Peyer's patch (tissue), 4 donors: ENCODE measurements at regions not wholly inside any gene's neighbourhood (a gene's known extent, or its start where the extent isn't known, plus 50 kb on each side); places are given as distances from the start of the nearest gene placed in this dataset.

Experiments
- DNase-seq, 3 donors: peaks; one replicate each; pipeline ENCODE4 v3.0.0-alpha.2; 2017 to 2019
- H3K27ac ChIP-seq, 4 donors: fragments of 200-600 bp; sonication (generic); one replicate each; pipeline ENCODE4 v1.5.1; 2016 to 2019
- H3K27me3 ChIP-seq, 2 donors: fragments of 200-600 bp; sonication (generic); one replicate each; pipeline ENCODE4 v1.5.1; 2019
- H3K36me3 ChIP-seq, 3 donors: fragments of 200-600 bp; sonication (generic); one replicate each; pipeline ENCODE4 v1.5.1; 2016 to 2019
- H3K4me1 ChIP-seq, 4 donors: fragments of 200-600 bp; sonication (generic); one replicate each; pipeline ENCODE4 v1.5.1; 2016 to 2019
- H3K4me3 ChIP-seq, 4 donors: fragments of 200-600 bp; sonication (generic); 1 replicate in 3 of 4; 2 replicates in 1 of 4; pipeline ENCODE4 v1.5.1; 2016 to 2019; ENCODE audit warnings: mild to moderate bottlenecking in 1 of 4
- H3K9me3 ChIP-seq, 4 donors: fragments of 200-600 bp; sonication (generic); one replicate each; pipeline ENCODE4 v1.5.1; 2016 to 2019; ENCODE audit warnings: mild to moderate bottlenecking in 1 of 4
- POLR2A ChIP-seq, 2 donors: fragments of 450-650 bp; IDR thresholded peaks; one replicate each; pipeline ENCODE4 v1.5.1; 2017; ENCODE audit warnings: antibody characterized with exemption in 2 of 2, mild to moderate bottlenecking in 2 of 2, moderate library complexity in 2 of 2
- TF ChIP-seq, protein P1 (sequence below), 6 experiments: fragments of 450-650 bp in 4 of 6; fragments of 200-600 bp in 2 of 6; sonication (generic) in 1 of 6; IDR thresholded peaks; one replicate each; pipeline ENCODE4 v1.5.1; 2017 to 2019; ENCODE audit warnings: antibody characterized with exemption in 6 of 6, mild to moderate bottlenecking in 3 of 6, moderate library complexity in 1 of 6

DNA sequence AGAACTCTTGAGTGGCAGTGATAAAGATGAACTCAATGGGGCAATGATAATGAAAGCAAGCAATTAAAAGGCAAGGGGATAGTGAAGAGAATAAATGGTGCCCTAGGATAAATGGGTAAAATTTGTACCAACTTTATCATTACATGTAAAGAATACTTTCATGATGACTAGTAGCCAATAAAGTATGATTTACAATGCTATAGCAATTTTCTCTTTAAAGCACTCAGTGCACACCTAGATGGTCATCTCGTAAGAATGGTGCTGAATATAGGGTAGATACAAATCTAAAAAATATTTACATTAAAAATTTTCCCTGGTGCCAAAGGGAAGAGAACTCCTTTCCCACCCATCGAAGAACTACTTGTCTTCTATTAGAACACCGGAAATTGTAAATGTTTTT, 651.4 kb downstream of the STPG2 start:
- Histone ChIP-seq H3K4me3 (no peak overlapping the region), H3K36me3 (no peaks in the 10 kb centered on the region), H3K27me3 (no peaks in the 10 kb centered on the region), H3K27ac (no peak overlapping the region), H3K9me3 (no peaks in the 10 kb centered on the region), H3K4me1 (no peaks in the 10 kb centered on the region)
- TF ChIP-seq, protein P1, sequence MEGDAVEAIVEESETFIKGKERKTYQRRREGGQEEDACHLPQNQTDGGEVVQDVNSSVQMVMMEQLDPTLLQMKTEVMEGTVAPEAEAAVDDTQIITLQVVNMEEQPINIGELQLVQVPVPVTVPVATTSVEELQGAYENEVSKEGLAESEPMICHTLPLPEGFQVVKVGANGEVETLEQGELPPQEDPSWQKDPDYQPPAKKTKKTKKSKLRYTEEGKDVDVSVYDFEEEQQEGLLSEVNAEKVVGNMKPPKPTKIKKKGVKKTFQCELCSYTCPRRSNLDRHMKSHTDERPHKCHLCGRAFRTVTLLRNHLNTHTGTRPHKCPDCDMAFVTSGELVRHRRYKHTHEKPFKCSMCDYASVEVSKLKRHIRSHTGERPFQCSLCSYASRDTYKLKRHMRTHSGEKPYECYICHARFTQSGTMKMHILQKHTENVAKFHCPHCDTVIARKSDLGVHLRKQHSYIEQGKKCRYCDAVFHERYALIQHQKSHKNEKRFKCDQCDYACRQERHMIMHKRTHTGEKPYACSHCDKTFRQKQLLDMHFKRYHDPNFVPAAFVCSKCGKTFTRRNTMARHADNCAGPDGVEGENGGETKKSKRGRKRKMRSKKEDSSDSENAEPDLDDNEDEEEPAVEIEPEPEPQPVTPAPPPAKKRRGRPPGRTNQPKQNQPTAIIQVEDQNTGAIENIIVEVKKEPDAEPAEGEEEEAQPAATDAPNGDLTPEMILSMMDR (IDR thresholded peaks at IDR 0.05) = no peak
- TF ChIP-seq POLR2A (IDR thresholded peaks at IDR 0.05) = no peak
- DNase-seq = no peak

DNA sequence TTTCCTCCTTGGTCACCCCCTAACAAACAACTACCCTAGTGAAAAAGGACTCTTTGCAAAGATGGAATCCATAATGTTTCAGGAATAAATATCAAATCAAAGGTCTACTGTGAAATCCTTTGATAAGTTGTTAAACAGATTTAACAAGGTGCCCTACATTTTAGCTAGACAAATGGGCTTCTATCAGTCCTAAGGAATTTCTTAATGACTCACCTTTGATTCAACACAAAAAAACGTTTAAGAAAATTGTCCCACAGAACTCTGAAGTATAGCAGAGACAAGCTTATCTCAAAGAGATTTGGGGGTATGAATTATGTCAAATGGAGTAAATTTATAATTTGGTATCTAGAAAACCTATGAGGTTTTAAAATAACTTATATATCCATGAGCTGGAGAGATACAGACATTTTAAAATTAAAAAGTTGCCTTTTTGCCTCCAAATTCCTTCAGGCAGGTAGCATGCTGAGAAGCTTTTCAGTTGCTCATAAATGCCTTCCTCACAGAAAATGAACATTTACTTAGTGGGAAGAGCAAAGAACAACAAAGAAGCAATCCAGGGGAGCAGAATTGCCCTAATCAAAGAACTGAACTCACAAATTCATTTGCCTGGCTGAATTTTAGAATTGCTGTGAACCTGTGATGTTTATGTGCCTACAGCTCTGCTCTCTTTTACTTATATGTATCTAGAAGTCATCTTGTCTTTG, 649.3 kb downstream of the STPG2 start:
- no peaks in the 10 kb centered on the region for H3K27me3 ChIP-seq
- no peaks in the 10 kb centered on the region for H3K9me3 ChIP-seq
- TF ChIP-seq, protein P1 (IDR thresholded peaks at IDR 0.05) = no peak
- no peak for TF ChIP-seq POLR2A (IDR thresholded peaks at IDR 0.05)
- H3K4me1 ChIP-seq = no peaks in the 10 kb centered on the region
- H3K36me3 ChIP-seq = no peaks in the 10 kb centered on the region
- H3K27ac ChIP-seq = no peak overlapping the region
- H3K4me3 ChIP-seq = no peak overlapping the region
- no peak for DNase-seq

DNA sequence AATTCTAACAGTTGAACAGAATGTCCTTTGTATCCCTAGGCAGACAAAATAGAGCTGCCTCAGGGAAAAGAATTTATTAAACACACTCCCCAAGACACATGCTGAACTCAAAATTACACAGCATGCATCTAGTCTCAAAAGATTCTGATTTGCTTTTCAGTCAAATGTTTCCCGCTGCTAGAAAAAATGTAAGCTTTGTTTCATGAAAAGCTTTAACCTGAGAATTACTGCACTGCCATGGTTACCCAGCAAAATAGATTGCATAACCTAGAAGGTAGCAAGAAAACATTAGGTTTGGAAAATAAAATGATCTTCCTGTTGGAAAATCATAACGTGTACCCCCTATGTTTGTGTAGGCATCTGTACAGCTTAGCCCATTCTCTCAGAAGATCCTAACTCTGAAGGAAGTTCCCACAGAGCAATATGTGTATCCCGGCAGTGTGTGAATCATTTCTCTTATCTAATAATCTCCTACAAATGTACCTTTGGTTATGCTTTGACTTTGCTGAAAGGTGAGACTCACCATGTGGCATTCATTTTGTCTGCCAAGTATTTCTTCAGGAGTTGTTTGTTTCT, 646.9 kb downstream of the STPG2 start:
- no peak overlapping the region for H3K4me3 ChIP-seq
- no peaks in the 10 kb centered on the region for H3K36me3 ChIP-seq
- no peaks in the 10 kb centered on the region for H3K4me1 ChIP-seq
- no peak for TF ChIP-seq POLR2A (IDR thresholded peaks at IDR 0.05)
- TF ChIP-seq, protein P1 (IDR thresholded peaks at IDR 0.05) = no peak
- H3K27me3 ChIP-seq = no peaks in the 10 kb centered on the region
- no peaks in the 10 kb centered on the region for H3K9me3 ChIP-seq
- H3K27ac ChIP-seq = no peak overlapping the region
- DNase-seq = no peak

DNA sequence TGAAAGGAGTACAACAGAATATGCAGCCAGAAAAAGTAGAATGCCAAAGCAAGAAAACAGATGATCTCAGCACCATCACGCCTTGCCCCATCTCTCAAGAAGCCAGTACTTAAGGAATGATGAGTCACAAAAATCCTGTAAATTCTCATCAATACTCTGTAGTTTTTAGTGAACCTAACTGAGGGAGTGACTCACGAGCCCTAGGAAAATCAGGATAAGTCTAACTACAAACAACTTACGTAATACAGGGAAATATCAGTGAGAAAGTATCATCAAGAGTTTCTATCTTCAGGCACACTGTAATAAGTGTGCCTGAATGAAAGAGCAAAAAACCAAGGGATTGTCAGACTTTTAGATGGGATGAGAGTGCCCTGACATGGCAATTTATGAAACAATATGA, 644.4 kb downstream of the STPG2 start:
- Histone ChIP-seq H3K4me3 (no peak overlapping the region), H3K27me3 (no peaks in the 10 kb centered on the region), H3K4me1 (no peaks in the 10 kb centered on the region), H3K9me3 (no peaks in the 10 kb centered on the region), H3K36me3 (no peaks in the 10 kb centered on the region), H3K27ac (no peak overlapping the region)
- TF ChIP-seq, protein P1 (IDR thresholded peaks at IDR 0.05) = no peak
- no peak for TF ChIP-seq POLR2A (IDR thresholded peaks at IDR 0.05)
- no peak for DNase-seq

DNA sequence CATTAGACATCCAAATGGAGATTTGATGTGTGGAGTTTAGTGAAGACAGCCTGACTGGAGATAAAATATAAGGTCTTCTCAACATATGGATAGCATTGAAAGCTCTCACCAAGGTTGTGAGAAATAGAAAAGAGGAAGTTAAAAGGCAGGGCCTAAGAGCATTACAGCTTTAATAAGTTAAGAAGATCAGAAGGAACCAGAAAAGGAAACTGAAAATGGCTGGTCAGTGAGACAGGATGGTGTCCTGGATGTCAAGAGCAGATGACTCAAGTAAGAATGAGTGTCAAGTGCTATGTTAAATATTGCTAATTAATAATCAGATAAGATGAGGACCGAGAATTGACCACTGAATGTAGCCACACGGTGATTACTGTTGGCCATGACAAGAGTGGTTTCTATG, 642.9 kb downstream of the STPG2 start:
- no peaks in the 10 kb centered on the region for H3K36me3 ChIP-seq
- DNase-seq = no peak

More for the DNA sequence above, 642.9 kb downstream of the STPG2 start:
- no peak for TF ChIP-seq POLR2A (IDR thresholded peaks at IDR 0.05)
- TF ChIP-seq, protein P1 (IDR thresholded peaks at IDR 0.05) = no peak
- H3K27ac ChIP-seq = no peak overlapping the region
- H3K9me3 ChIP-seq = no peaks in the 10 kb centered on the region
- H3K27me3 ChIP-seq = no peaks in the 10 kb centered on the region
- no peaks in the 10 kb centered on the region for H3K4me1 ChIP-seq
- no peak overlapping the region for H3K4me3 ChIP-seq
